ENCODE measurements at regions not wholly inside any gene's neighbourhood (a gene's known extent, or its start where the extent isn't known, plus 50 kb on each side); places are given as distances from the start of the nearest gene placed in this dataset.
"Not testable (repeated sequence)": the region's sequence is repeated elsewhere in the genome, so short reads cannot be mapped to it uniquely, and the experiment has no call there.

DNA sequence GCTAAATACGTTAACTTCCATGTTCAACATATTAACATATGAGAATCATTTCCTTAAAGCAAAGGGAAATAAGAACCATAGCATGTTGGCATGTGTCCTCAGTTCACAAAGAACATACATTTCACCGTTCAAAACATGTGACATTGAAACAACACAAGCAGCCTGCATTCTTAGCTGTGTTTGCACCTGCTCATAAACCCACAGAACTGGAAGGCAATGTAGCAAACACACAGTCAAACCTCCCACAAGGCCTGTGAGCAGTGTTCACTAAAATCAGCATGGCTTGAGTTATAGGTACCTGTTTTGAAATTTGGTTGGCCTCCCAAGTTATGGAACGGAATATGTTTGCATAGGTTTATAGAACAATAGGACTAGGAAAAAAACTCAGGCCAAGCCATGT, 504.9 kb upstream of the AMELY start:
- no peak for DNase-seq (ENCODE audit: low read depth, low spot score)

DNA sequence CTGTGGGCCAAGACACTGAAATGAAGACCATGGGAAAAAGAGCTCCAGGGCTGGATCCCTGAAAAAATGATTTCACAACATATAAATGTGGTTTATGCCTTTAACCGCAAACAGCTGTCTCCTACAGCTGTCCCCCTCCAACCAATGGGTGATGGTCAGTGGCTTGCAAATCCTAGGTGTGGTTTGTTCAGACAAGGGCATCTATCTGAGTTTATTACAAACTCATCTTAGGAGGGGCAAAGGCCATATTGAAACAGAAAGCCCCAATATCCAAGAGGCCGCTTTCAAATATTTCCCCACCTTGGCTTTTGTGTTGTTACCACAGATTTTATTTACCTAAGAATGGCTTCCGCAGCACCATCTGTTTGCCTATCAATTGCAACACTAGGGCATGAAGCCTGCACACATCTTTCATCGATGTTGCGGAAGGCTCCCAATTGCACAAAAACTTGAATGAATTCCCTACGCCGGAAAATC, 503.6 kb upstream of the AMELY start:
- no peak for DNase-seq (ENCODE audit: low read depth, low spot score)

DNA sequence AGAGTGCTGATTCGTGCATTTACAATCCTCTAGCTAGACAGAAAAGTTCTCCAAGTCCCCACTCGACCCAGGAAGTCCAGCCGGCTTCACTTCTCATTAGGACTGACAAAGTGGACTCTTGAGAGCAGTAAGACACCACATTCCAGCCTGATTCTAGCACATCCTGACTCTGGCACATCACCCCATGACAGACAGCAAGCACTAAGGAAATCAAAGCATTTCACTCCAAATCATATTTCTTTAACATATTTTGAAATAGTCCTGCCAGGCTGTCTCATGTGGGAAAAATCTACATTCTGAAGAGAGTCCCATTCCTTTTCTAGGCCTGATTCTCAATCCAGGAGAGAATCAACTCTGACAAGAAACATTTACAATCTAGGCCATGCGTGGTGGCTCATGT, 478.5 kb upstream of the AMELY start:
- DNase-seq (ENCODE audit: low read depth, low spot score): no peak

DNA sequence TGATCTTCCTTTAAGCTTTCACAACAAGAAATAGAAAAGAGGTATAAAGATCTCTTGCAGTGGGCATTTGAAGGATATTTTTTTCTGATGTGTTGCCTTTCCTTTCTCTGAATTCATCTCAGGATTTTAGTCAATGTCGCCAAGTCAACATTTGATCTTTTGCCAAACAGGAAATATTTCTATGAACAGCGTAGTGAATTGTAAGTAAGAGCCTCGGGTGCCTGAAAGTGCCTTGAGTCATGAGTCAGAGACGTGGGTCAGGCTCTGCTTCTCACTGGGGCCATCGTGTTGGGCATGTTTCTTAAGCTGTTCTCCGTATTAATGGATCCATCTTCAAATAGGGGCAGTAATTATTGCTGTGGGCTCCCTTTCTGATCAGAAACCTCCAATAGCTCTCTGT, 471.4 kb upstream of the AMELY start:
- no peak for DNase-seq (ENCODE audit: low read depth, low spot score)

DNA sequence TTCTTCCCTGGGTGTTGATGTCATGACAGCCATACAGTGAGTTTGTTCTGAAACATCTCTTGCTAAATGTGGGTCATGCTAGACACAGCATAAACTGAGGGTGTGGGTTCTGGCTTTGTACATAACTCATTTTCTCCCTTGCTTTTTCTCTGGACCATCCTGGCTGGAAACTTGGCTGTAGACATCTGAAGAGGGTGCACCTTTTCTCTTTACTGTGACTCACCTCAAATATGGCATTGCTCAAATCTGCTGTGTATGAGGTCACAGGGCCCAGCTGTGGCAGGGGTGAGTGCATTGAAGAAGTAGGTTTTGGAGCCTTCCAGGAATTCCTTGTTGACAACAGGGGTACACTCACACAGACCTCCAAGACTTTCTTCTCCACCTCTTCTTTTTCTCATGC, 465.5 kb upstream of the AMELY start:
- DNase-seq (ENCODE audit: low read depth, low spot score): no peak

DNA sequence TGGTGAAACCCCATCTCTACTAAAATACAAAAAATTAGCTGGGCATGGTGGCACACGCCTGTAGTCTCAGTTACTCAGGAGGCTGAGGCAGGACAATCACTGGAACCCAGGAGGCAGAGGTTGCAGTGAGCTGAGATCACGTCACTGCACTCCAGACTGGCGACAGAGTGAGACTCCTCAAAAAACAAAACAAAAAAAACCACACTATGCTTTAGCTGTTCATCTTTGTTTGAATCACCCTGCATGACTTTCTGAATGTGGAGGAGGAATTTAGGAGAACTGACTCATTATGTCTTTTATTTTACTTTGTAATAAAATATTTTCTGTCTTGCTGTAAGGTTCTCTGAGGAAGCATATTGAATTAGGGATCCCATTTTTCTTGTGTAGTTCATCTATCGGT, 462.9 kb upstream of the AMELY start:
- not testable (repeated sequence) for DNase-seq (ENCODE audit: low read depth, low spot score)

DNA sequence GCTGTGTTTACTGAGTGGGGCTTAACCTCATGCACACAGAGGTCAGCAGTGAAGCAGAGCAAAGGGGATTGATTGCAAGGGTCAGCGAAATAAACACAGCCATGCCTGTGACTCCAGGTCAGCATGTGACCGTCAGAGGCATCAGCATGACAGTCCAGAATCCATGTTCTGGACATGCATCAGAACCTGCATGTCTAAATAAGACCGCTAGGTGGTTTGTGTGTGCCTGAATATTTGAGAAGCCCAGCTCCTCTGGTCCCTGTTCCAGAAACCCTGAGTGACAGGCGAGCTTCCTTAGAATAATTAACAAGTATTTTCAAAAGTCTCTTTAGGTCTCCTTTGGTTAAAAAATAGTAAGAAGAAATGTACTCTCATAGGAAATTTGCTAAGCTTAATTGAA, 460.4 kb upstream of the AMELY start:
- not testable (repeated sequence) for DNase-seq (ENCODE audit: low read depth, low spot score)

DNA sequence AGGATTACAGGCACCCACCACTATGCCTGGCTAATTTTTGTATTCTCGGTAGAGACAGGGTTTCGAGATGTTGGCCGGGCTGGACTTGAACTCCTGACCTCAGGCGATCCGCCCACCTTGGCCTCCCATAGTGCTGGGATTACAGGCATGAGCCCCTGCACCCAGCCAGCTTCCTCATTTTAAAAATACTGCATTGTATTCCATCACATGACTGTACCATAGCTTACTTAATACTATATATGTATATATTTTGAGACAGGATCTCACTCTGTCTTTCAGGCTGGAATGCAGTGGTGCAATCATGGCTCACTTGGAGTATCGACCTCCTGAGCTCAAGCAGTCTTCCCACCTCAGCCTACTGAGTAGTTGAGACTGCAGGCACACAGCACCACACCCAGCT, 459.5 kb upstream of the AMELY start:
- DNase-seq (ENCODE audit: low read depth, low spot score): not testable (repeated sequence)

DNA sequence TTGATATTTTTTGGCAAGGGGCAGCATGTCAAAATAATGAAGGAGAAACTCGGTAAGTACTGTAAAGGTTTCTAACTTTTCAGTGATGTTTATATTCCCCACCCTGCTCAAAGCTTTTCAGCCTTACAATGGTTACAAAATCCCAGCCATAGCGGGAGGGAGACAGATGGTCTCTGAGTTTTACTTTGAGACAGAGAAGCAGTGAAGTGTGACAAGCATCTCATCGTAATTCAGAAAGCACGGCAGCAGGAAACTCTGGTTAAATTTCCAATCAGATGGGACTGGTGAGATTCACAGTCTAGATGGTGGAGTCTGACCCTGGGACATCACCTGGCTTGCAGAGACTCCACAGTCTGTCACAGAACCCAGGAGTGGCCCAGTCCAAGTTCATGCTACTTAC, 448.0 kb upstream of the AMELY start:
- no peak for DNase-seq (ENCODE audit: low read depth, low spot score)

DNA sequence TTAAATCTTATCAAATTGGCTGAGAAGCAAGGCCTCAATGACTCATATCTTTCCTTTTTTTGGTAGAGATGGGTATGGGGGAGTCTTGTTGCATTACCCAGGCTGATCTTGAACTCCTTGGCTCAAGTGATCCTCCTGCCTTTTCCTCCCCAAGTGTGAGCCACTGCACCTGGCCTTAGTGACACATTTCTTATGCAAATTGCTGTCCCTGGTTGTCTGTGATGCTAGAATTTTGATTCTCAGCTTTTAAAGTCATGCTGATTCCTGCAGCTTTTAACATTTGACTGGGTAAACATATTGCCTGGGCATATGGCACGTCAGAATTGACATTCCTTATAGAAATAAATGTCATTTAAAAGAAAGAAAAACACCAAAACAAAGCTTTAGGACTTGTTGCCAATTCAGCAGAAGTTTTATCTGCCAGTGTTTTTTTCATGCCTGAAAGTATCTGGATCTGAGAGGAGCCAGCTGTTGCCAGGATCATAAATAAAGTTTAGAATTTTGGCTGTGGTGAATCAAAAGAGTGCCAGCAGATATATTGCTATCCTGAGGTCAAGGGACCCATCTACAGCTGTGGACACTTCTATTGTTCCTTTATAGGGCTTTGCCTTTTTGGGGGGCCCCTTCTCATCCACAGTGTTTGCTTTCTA, 446.7 kb upstream of the AMELY start:
- DNase-seq (ENCODE audit: low read depth, low spot score): no peak

DNA sequence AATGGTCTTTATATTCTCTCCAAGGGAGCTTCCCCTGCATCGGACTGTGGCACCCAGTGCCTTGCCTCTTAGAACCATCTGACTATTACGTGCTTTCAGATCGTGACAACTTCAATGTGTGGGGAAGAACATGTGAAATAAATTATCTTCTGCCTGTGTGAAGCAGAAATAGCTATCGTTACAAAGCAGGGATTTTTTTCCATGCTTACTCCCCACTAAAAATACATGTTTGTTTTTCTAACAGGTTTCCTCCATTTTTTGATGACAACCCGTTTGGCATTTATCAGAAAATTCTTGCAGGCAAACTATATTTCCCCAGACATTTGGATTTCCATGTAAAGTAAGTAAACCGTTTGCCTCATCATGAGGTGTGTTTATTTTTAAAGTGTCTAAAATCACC, 444.3 kb upstream of the AMELY start:
- not testable (repeated sequence) for DNase-seq (ENCODE audit: low read depth, low spot score)

DNA sequence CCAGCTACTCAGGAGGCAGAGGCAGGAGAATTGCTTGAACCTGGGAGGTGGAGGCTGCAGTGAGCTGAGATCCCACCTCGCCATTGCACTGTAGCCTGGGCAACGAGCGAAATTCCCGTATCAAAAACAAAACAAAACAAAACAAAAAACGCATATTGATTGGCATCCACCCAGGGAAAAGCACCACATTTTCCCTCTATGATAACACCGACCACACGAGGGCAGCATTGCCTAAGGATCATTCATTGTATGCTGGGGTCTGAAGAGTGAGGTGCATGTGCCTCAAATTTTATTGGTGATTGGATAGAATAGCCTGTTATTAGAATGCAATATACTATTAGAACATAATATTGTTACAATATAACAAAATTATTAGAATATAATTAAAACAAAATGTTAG, 433.1 kb upstream of the AMELY start:
- DNase-seq (ENCODE audit: low read depth, low spot score): no peak

DNA sequence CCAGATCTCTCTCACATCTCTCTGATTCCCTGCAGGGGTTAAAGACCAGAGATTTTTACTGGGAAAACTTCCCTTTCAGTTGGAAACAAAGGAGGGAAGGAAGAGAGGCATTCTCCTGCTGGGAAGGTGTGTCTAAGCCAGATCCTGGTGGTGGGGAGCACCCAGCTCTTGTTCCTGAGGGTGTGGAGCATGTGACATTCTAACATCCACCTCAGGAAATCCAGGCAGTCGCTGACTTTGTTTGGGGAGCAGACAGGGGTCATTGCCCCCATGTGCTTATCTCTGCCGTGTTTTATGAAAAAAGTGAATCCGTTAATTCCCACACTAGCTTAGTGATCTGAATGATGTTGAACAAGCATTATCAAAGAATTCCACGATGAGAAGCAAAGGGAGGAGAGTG, 431.7 kb upstream of the AMELY start:
- DNase-seq (ENCODE audit: low read depth, low spot score): no peak

DNA sequence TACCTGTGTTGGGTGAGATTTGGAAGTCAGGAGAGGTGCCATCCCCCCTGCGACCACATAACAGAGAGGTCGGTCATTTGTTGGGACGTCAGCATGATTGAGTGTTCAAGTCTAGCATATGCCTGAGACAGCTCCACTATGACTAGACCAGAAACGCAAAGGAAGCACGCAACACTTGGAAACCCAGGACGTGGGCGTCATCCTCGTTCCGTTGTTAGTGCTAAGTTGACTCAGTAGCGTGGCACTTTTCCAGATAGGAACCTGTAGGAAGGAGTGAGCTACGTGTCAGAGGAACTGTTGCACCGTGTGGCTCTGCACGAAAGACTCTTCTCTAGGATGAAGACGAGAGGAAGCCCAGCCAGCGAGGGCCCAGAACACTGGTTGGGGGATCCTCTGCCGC, 431.2 kb upstream of the AMELY start:
- DNase-seq (ENCODE audit: low read depth, low spot score): not testable (repeated sequence)

DNA sequence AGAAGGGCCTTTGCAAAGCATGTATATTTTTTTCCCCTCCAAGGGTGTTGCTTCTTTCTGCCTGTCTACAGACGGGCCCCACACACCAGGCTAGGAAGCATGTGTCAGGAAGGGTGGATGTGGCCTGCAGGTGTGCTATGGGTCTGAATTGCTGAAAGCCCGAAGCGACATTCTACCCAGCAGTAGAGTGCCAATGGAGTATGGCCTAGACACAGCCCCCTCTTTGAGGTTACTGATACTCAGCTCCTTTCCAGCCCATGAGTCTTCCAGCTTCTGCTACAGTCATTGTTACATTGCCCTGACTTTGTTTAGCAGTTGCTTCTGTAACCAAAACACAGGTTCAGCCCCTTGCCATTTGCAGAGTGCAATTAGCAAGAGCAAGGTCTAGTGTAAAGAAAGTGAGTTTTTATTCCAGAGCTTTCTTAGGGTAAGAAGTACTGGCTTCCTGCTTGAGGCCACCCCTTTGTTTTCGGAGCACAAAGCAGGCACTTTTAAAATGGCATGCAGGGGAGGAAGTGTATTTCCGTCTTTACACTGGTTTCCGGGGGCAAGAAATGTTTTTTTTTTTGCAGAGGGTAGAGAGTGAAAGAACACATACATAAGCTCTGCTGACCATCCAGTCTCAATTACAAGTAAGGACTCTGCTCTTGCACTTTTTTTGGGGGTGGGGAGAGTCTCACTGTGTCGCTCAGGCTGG, 428.0 kb upstream of the AMELY start:
- DNase-seq (ENCODE audit: low read depth, low spot score): no peak

DNA sequence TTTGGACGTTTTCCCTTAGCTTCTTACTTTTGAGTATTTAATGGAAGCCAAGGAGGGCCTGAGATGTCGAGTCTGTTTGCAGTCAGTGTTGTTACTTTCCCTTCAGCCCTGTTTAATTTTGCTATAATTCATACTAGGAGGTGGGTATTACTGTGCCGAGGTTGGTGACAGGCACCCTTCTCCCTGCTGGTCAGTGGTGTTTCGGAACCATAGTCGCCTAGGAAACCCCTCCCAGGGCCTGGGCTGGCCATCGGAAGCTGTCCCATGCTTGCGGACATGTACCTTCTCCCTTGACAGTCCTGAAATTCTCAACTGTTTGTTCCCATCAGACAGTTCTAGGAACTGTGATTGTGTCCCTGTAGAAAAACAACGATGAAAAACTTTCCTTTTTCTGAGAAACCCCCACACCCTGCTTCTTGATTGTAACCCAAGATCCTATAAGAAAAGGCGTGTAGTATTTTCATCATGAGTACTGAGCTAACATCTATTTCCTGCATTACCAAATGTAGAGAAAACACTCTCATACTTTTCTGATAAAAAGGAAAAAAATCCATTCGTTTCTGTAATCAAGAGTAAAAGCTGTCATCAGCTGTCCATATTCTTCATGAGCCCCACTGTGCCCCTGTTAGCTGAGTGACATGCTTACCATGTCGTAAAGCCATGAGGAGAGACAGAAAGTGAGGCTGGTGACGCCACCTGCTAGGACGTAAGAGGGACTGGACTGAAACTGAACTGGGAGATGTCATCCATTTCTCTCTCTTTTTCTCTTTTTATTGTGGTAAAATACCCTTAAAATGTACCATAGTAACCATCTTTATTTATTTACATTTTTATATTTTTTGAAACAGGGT, 424.7 kb upstream of the AMELY start:
- DNase-seq (ENCODE audit: low read depth, low spot score): no peak

DNA sequence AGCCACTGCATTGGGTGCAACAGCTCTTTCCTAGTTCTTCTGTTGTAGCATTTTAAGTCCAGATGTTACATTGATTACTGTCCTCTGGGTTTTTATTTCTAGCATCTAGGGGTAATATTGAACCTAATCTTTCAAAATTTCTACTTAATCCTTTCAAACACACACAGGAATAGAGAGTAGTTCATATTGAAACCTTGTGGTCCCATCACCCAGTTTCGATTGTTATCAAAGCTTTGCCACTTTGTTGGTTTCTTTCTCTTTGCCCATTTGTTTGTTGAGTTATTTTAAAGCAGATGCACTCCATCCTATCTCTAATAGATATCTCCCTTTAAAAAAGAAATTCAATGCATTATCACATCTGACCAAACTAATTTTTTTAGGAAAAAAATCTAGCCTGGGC, 422.9 kb upstream of the AMELY start:
- no peak for DNase-seq (ENCODE audit: low read depth, low spot score)

DNA sequence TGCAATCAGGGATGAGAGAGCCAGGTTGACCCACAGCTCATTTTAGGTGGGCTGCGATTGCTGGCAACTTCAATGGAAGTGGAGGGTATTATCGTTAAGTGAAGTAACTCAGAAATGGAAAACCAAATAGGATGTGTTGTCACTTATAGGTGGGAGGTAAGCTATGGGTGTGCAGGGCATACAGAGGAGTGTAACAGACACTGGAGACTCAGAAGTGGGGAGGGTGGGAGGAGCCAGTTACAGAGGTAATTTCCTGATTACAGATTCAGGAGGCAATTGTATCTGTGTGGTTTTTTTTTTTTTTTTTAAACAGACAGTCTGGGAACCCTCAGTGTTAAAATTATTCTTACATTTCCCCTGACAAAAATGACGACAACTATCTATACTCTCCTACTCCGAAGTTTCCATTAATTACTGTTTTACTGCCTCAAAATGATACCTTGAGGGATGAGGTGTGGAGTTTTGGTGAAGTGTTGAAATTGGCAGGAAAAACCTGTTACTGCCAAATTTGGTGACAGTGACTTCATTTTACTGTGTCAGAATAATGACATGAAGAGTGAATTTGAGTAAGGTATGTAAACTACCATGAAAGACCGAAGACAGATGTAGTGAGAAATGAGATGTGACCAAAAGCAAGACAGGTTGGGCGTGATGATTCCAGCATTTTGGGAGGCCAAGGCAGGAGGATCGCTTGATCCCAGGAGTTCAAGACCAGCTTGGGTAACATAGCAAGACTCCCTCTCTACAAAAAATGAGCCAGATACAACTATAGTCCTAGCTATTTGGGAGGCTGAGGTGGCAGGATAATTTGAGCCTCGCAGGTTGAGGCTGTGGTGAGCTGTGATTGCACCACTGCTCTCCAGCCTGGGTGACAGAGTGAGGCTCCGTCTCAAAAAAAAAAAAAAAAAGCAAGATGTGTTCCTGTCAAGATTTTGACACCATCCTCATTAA, 415.0 kb upstream of the AMELY start:
- DNase-seq (ENCODE audit: low read depth, low spot score): no peak

DNA sequence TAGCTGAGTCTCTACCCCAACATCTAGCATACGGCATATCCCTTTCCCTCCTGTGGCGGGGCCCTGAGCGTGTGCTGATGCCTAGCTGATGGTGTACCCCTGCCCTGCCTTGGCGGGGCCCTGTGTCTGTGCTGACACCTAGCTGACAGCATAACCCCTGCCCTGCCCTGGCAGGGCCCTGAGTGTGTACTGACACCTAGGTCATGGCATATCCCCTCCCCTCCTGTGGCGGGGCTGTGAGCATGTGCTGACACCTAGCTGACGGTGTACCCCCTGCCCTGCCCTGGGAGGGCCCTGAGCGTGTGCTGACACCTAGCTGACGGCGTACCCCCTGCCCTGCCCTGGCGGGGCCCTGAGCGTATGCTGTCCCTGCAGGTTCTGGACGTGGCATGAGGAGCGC, 414.0 kb upstream of the AMELY start:
- DNase-seq (ENCODE audit: low read depth, low spot score): no peak

DNA sequence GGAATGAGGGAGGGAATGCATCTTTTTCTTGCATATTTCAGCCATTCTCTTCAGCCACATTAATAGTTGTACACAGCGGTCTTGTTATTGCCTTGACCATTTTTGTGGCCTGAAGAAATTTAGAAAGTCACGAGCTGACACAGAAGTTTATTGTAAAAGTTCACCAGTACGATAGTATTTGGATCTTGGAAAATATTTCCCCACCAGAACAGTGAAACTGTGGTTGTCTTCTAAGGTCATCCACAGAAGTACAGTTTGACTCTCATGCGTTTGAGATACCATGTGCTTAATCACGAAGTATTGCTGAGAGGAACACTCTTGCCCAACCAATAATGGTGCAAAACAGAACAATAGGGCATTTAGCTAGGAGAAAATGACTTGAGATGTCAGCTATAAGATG, 409.2 kb upstream of the AMELY start:
- DNase-seq (ENCODE audit: low read depth, low spot score): no peak

DNA sequence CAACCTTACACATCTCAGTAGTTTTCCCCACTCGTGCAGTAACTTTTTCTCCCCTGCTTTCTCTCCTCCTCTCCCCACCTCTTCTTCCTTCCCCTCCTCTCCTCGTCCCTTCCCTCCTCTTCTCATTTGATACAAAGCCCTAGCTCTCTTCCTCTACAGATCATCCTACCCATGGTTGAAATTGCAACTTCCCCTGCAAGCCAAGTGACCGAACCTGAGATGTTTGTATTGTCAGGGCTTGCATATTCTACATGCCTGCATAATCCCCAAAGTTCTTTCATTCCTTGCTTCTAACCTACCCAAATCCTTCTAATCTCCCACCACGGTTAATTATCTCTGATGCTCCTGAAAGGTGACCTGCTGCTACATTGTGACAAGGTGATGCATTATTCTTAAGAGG, 408.6 kb upstream of the AMELY start:
- not testable (repeated sequence) for DNase-seq (ENCODE audit: low read depth, low spot score)

All from astrocyte of the hippocampus (primary cell).